ENCODE measurements at regions not wholly inside any gene's neighbourhood (a gene's known extent, or its start where the extent isn't known, plus 50 kb on each side); places are given as distances from the start of the nearest gene placed in this dataset.

DNA sequence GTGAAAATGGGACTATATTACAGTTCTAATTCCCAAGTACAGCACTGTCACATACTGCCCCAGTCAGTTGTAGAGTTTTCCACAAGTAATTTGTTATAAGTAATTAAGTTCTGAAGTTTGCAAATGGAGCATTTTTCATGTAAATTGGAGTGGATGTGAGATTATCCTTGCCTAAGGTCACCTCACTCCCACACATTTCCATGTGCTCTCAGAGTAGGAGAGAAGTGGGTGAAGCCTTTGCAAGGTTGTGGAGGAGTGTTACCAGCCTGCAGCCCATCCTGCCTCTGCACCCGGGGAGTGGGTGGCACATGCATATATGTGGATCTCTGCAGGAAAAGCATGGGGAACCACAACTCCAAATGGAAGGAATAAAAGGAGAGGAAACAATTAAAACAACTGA is 169.8 kb downstream of the CD47 start:
- TF ChIP-seq TAF1 (IDR thresholded peaks at IDR 0.05; ENCODE audit: borderline replicate concordance, insufficient read depth, low read length) (no peak), SIN3A (IDR thresholded peaks at IDR 0.05; ENCODE audit: borderline replicate concordance, insufficient read depth, low read length) (no peak), POLR2AphosphoS5 (IDR thresholded peaks at IDR 0.05; ENCODE audit: low read depth, low read length) (no peak)
- TF ChIP-seq, protein P1, sequence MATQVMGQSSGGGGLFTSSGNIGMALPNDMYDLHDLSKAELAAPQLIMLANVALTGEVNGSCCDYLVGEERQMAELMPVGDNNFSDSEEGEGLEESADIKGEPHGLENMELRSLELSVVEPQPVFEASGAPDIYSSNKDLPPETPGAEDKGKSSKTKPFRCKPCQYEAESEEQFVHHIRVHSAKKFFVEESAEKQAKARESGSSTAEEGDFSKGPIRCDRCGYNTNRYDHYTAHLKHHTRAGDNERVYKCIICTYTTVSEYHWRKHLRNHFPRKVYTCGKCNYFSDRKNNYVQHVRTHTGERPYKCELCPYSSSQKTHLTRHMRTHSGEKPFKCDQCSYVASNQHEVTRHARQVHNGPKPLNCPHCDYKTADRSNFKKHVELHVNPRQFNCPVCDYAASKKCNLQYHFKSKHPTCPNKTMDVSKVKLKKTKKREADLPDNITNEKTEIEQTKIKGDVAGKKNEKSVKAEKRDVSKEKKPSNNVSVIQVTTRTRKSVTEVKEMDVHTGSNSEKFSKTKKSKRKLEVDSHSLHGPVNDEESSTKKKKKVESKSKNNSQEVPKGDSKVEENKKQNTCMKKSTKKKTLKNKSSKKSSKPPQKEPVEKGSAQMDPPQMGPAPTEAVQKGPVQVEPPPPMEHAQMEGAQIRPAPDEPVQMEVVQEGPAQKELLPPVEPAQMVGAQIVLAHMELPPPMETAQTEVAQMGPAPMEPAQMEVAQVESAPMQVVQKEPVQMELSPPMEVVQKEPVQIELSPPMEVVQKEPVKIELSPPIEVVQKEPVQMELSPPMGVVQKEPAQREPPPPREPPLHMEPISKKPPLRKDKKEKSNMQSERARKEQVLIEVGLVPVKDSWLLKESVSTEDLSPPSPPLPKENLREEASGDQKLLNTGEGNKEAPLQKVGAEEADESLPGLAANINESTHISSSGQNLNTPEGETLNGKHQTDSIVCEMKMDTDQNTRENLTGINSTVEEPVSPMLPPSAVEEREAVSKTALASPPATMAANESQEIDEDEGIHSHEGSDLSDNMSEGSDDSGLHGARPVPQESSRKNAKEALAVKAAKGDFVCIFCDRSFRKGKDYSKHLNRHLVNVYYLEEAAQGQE (IDR thresholded peaks at IDR 0.05; ENCODE audit: insufficient read depth in 1 of 2, low read depth in 2 of 2, low read length in 2 of 2), result no peak

Measured in PFSK-1 (cell line).